ENCODE measurements at regions not wholly inside any gene's neighbourhood (a gene's known extent, or its start where the extent isn't known, plus 50 kb on each side); places are given as distances from the start of the nearest gene placed in this dataset.
"Not testable (repeated sequence)": the region's sequence is repeated elsewhere in the genome, so short reads cannot be mapped to it uniquely, and the experiment has no call there.

GRCh38 chr21:31790420-31790819, 58.5 kb upstream of the SCAF4 start:
- H4K5ac ChIP-seq (ENCODE audit: low read depth, low read length); H3K4ac ChIP-seq (ENCODE audit: low read depth, low read length); H3K27me3 ChIP-seq (ENCODE audit: control insufficient read depth, insufficient read depth, low read length); H3K4me2 ChIP-seq (ENCODE audit: low read depth, low read length); H2AFZ ChIP-seq (replicated peaks; ENCODE audit: low read length, poor library complexity); DNase-seq; BruUV-seq (replicated peaks); H3K9ac ChIP-seq (ENCODE audit: low read depth, low read length); ATAC-seq (ENCODE audit: low read depth); CTCF ChIA-PET; H4K20me1 ChIP-seq (ENCODE audit: insufficient read depth, low read length); H3K9me3 ChIP-seq (ENCODE audit: control insufficient read depth, insufficient read depth, low read length); H3K4me1 ChIP-seq (ENCODE audit: control insufficient read depth, insufficient read depth, low read length); H2BK120ac ChIP-seq (ENCODE audit: low read depth, low read length); H3K79me1 ChIP-seq (ENCODE audit: low read depth in 1 of 2, low read length in 2 of 2); H4K91ac ChIP-seq (ENCODE audit: insufficient read depth, low read depth, low read length); H3K36me3 ChIP-seq (ENCODE audit: control insufficient read depth, insufficient read depth, low read length); H3K9me1 ChIP-seq (ENCODE audit: insufficient read depth, low read length); H3K23ac ChIP-seq (ENCODE audit: low read depth, low read length); H2BK5ac ChIP-seq (ENCODE audit: low read depth, low read length, poor library complexity, severe bottlenecking); H2BK15ac ChIP-seq (ENCODE audit: low read depth, low read length); H3K56ac ChIP-seq (ENCODE audit: extremely low read depth, insufficient read depth, low read length); intact Hi-C loops (cut with micrococcal nuclease); H2AK9ac ChIP-seq (replicated peaks; ENCODE audit: low read depth, low read length, poor library complexity); H3K4me3 ChIP-seq (ENCODE audit: insufficient read depth, low read depth, low read length); H2BK20ac ChIP-seq (ENCODE audit: low read depth, low read length); POLR2A ChIA-PET (ENCODE audit: unreplicated experiment); H4K8ac ChIP-seq (ENCODE audit: low read depth in 2 of 2, low read length in 2 of 2); dilution Hi-C loops (cut with HindIII; ENCODE audit: low sequenced_read_pairs, unreplicated experiment); H2AK5ac ChIP-seq (ENCODE audit: low read depth, low read length); H3K27ac ChIP-seq (ENCODE audit: insufficient read depth, low read length); H3K18ac ChIP-seq (ENCODE audit: low read depth, low read length); H3K14ac ChIP-seq (replicated peaks; ENCODE audit: low read depth, low read length): not testable (repeated sequence)
- no CpG with 5 or more reads among the region's 5 CpGs for WGBS, 2 experiments (ENCODE audit: extremely low coverage in 2 of 2, insufficient read length in 1 of 2)
- in situ Hi-C loops (cut with MboI; ENCODE audit: low sequenced_read_pairs): loop anchor here (5.0 kb wide), 1 partner anchor 472 kb away; no protein-coding TSS in a partner anchor
